HG02763 (cell line): ENCODE measurements at regions not wholly inside any gene's neighbourhood (a gene's known extent, or its start where the extent isn't known, plus 50 kb on each side); places are given as distances from the start of the nearest gene placed in this dataset.
A peak's percentile ranks its signal among the peaks of the same experiment; 100 is the strongest.

ENCODE experiments used
- ATAC-seq: cut with Tn5 transposase; IDR thresholded peaks from one replicate; pipeline ENCODE4 v1.9.1; 2021; ENCODE audit warnings: mild to moderate bottlenecking, moderate library complexity; ENCODE audit not compliant: unreplicated experiment

- no peak for ATAC-seq
Measured at GRCh38 chr6:166752928-166753721, 126.1 kb upstream of the RPS6KA2 start.

GRCh38 chr6:166752097-166752496, 125.0 kb upstream of the RPS6KA2 start:
- ATAC-seq = peak; percentile 83

DNA sequence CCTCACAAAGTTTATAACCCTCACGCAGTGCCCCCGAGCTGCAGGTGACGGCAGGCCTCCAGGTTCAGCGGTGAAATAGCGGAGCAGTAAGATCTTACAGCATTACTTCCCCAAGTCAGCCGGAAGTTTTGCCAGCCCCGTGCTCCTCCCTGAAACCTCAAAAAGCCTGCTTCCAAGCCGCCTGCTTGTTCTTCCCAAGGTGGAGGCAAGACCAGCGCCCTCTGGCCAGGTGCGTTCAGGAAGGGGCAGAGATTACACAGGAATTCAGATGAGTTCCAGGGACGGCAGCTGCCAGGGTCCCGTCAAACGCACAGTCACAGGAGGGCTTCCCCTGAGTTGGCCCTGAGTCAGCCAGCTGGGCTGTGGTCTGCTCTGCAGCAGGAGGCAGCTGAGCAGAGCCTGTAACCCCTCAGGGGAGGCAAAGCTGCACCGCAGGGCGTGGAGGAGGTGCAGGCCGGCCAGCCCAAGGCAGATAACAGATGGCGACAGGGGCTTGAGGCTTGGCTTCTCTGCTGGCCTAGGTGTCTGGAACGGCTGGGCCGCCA, 124.1 kb upstream of the RPS6KA2 start:
- ATAC-seq = peak; percentile 72

DNA sequence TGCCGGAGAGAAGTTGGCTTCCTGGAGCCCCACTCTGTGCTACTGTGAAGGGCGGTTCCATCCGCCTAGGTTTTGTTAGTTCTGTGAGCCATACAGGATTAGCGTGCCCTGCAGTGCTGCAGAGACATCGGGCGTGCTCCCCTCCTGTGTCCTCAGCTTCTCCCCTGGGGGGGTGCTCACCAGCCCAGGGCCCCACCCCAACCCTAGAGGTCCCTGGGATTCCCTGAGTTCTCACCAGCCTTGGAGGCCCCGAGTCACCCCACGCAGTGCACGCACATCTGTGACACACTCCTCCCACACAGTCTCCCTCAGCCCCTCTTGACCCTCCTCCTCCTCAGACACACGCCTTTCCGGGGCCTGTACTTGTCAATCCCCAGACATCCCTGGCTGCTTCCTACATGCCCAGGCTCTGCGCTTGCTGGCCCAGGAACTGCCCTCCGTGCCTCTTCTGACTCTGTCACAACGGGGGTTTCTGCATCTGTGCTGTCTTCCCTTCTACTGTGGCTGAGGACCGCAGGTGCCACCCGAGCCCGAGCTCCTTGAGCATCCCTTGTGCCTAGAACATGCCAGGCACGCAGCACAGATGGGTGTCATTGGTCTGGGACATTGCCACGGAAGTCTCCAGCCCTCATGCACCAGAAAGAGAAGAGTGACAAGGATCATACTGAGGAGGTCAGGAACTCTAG, 123.2 kb upstream of the RPS6KA2 start:
- no peak for ATAC-seq

GRCh38 chr6:166749666-166750065, 122.6 kb upstream of the RPS6KA2 start:
- ATAC-seq = no peak

- ATAC-seq = no peak
Measured at GRCh38 chr6:166747644-166748595, 120.9 kb upstream of the RPS6KA2 start.

DNA sequence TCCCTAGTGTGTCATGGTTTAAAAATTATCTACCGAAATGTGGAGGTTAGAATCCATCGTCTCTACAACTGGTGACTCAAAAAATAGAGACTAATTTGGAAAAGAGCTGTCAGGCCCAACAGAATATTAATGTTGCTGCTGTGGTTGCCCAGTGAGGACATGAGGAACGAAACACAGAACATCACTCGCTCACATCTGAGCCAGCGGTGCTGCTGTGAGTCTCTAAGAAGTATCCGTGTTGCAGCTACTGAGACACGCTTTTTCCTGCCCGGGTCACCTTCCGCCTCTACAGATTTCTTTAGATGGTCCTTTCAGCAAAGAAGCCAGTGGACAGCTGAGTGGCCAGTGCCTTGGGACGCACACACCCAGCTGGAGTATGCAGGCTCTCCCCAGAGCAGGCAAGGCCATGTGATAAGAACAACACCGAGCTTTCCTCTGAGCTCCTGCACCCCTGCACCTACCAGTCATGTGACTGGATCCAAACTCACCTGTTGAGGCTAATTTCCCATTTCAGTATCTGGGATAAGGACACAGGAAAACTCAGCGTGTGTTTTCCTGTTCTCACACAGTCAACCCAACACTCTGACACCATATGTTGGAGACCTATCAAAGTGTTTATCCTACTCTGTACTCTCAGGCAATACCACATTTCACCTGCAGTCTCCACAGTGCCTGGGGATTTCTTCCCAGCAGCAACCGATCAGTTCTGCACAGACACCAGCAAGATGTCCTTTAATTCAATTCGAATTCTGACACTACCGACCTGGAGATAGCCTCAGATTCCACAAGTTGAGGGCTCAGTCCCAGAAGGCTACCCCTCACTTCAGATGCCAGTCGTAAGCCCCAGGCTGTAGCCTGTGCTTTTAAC, 119.0 kb upstream of the RPS6KA2 start:
- no peak for ATAC-seq

GRCh38 chr6:166744223-166745134, 117.4 kb upstream of the RPS6KA2 start:
- ATAC-seq = no peak

DNA sequence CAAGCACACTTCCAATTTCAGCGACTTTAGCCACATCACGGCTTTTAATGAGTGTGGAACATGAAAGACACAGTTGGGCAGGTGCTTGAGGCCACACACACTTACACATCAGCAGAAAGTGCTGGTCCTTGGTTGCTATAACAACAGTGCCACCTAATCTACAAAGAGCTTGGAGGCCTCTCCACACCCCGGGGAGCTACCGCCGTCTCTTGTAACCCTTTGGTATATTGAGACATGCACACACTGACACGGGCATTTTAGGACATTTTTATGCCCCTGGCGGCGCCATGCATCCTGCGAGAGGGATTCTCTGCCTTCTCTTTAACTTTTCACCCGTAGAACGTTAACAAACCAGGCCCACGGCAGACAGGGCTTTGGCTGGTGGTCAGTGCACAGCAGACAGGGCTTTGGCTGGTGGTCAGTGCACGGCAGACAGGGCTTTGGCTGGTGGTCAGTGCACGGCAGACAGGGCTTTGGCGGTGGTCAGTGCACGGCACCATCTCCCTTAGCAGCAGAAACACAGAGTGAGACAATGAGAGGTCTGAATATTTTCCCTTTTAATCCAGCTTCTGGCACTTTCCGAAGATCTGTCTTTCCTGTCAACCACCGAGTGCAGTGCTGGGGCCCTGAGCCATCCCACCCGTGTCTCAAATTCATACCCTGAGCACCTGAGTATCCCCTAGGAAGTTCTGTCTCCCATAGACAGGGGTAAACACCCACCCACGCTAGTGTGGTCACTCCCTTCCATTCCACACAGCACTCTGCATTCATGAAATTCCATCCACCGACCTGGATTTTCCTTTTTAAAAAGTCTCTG, 116.6 kb upstream of the RPS6KA2 start:
- no peak for ATAC-seq

- no peak for ATAC-seq
Measured at GRCh38 chr6:166742981-166743380, 115.9 kb upstream of the RPS6KA2 start.

GRCh38 chr6:166739976-166740318, 112.9 kb upstream of the RPS6KA2 start:
- no peak for ATAC-seq

- no peak for ATAC-seq
Measured at GRCh38 chr6:166739117-166739975, 112.3 kb upstream of the RPS6KA2 start.

DNA sequence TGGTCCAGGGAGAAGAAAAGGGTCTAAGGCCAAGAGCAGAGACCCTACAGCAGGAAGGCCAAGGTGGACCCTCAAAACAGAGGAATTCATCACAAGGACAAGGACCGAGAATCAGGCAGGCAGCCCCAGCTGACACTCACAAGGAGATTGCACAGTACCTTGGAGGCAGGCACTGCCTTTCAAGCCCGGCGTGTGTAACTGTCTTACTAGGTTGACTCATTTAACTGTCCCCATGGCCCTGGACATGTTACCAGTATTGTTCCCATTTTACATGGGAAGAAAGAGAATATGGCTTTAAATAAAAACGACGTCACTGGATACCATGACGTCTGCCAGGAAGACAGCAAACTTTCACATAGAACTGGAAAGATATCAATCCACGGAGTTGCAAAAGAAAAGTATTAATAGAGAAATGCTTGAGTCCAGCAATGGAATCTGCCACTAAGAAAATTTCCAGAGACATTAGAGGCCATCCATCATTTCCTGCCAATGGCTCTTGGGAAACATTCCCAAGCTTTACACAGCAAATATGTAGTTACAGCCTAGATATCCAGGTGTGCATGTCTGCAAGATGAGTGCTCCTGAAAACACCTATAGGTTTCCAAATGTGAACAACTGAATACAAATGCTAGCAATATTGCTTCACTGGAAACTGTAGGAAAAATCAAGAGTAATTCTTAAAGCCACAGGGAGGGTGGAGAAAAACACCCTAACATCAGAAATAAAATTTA, 111.5 kb upstream of the RPS6KA2 start:
- no peak for ATAC-seq

- ATAC-seq = no peak
Measured at GRCh38 chr6:166737261-166737660, 110.2 kb upstream of the RPS6KA2 start.

- no peak for ATAC-seq
Measured at GRCh38 chr6:166736634-166737033, 109.6 kb upstream of the RPS6KA2 start.

GRCh38 chr6:166733900-166734299, 106.8 kb upstream of the RPS6KA2 start:
- ATAC-seq = no peak

DNA sequence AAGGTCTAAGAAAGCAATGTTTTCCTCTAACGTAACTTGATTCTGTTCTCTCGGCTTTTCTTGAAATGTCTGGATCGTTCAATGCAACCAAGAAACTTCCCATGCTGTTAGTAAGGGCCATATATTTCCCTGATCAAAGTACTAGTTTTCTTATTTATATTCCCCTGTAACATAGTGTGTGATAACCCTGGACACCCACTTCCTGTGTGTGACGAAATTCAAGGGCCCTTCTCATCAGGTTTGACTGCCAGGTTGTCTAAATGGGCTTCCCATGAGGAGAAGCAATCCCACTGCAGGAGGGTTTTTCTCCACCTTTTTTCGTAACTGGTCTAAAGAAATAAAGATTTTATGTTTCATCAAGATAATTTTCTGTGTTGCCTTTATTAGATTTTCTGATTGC, 102.6 kb upstream of the RPS6KA2 start:
- ATAC-seq = no peak
